ENCODE measurements at regions not wholly inside any gene's neighbourhood (a gene's known extent, or its start where the extent isn't known, plus 50 kb on each side); places are given as distances from the start of the nearest gene placed in this dataset.

- no peak for DNase-seq
Observed at GRCh38 chr1:42096554-42096953, 56.7 kb upstream of the GUCA2B start.

- DNase-seq = no peak
Observed at GRCh38 chr1:42089246-42089645, 64.0 kb upstream of the GUCA2B start.

GRCh38 chr1:42086146-42086545, 67.1 kb upstream of the GUCA2B start:
- no peak for DNase-seq

GRCh38 chr1:42085596-42085995, 67.6 kb upstream of the GUCA2B start:
- no peak for DNase-seq

GRCh38 chr1:42081475-42081874, 71.7 kb upstream of the GUCA2B start:
- DNase-seq = no peak

- no peak for DNase-seq
Observed at GRCh38 chr1:42075179-42075578, 78.0 kb upstream of the GUCA2B start.

- no peak for DNase-seq
Observed at GRCh38 chr1:42070996-42071395, 82.2 kb upstream of the GUCA2B start.

- DNase-seq = no peak
Observed at GRCh38 chr1:42057800-42058199, 95.4 kb upstream of the GUCA2B start.

- no peak for DNase-seq
Observed at GRCh38 chr1:42056460-42056859, 96.8 kb upstream of the GUCA2B start.

GRCh38 chr1:42055061-42055460, 98.1 kb upstream of the GUCA2B start:
- no peak for DNase-seq

GRCh38 chr1:42052072-42052699, 101.0 kb upstream of the GUCA2B start:
- DNase-seq = no peak

- no peak for DNase-seq
Observed at GRCh38 chr1:42047508-42047880, 105.7 kb upstream of the GUCA2B start.

GRCh38 chr1:42046761-42047507, 106.3 kb upstream of the GUCA2B start:
- DNase-seq = no peak

GRCh38 chr1:42044346-42044745, 108.9 kb upstream of the GUCA2B start:
- no peak for DNase-seq

GRCh38 chr1:42043811-42044210, 109.4 kb upstream of the GUCA2B start:
- DNase-seq = no peak

GRCh38 chr1:42043182-42043581, 110.0 kb upstream of the GUCA2B start:
- no peak for DNase-seq

GRCh38 chr1:42041031-42041430, 112.2 kb upstream of the GUCA2B start:
- DNase-seq = no peak

GRCh38 chr1:42040159-42040558, 113.1 kb upstream of the GUCA2B start:
- no peak for DNase-seq

GRCh38 chr1:42038261-42038660, 114.9 kb upstream of the GUCA2B start:
- no peak for DNase-seq

- DNase-seq = no peak
Observed at GRCh38 chr1:42037586-42037985, 115.6 kb upstream of the GUCA2B start.

GRCh38 chr1:42037161-42037560, 116.0 kb upstream of the GUCA2B start:
- DNase-seq = no peak

- peak; percentile 99 for DNase-seq
Observed at GRCh38 chr1:42035830-42036604, 117.2 kb upstream of the GUCA2B start.

- DNase-seq = no peak
Observed at GRCh38 chr1:42035205-42035829, 116.6 kb upstream of the HIVEP3 start.

- DNase-seq = no peak
Observed at GRCh38 chr1:42034426-42034825, 115.7 kb upstream of the HIVEP3 start.

All from stimulated activated CD4-positive, alpha-beta T cell treated with anti-CD3 and anti-CD28 coated beads, Interleukin-4, amount 100 ng/mL, for 1 hour (primary cell).